Fibroblast of lung (primary cell): ENCODE measurements at regions not wholly inside any gene's neighbourhood (a gene's known extent, or its start where the extent isn't known, plus 50 kb on each side); places are given as distances from the start of the nearest gene placed in this dataset.

Source experiments
- DNase-seq, 2 donors: peaks; one replicate each; pipeline versions ENCODE4 v3.0.0 to v3.0.0-alpha.2; 2010; ENCODE audit warnings: low read depth in 2 of 2
- H2AFZ ChIP-seq: 2 replicates; pipeline ENCODE4 v1.5.1; 2012; ENCODE audit warnings: low read length, control low read depth, inconsistent platforms
- H3K27ac ChIP-seq: 2 replicates; pipeline ENCODE4 v1.5.1; 2011; ENCODE audit warnings: low read length, control low read depth; ENCODE audit not compliant: insufficient read depth
- H3K27me3 ChIP-seq: 2 replicates; pipeline ENCODE4 v1.5.1; 2011; ENCODE audit warnings: mild to moderate bottlenecking, low read length; ENCODE audit not compliant: control insufficient read depth, insufficient read depth
- H3K36me3 ChIP-seq: 2 replicates; pipeline ENCODE4 v1.5.1; 2011; ENCODE audit warnings: low read length; ENCODE audit not compliant: control insufficient read depth, insufficient read depth
- H3K4me1 ChIP-seq: 2 replicates; pipeline ENCODE4 v1.5.1; 2011; ENCODE audit warnings: low read length; ENCODE audit not compliant: control insufficient read depth, insufficient read depth; ENCODE audit errors: extremely low read depth
- H3K4me2 ChIP-seq: 2 replicates; pipeline ENCODE4 v1.5.1; 2011; ENCODE audit warnings: low read length, control low read depth; ENCODE audit not compliant: insufficient read depth; ENCODE audit errors: extremely low read depth
- H3K4me3 ChIP-seq, 4 experiments: fragments of 200-600 bp in 1 of 4; sonication (generic) in 1 of 4; replicated peaks in 1 of 4; 2 replicates each; pipeline ENCODE4 v1.5.1; 2011 to 2016; ENCODE audit warnings: low read length in 4 of 4, low read depth in 3 of 4, mild to moderate bottlenecking in 3 of 4, control low read depth in 2 of 4, inconsistent platforms in 1 of 4, mixed read lengths in 1 of 4; ENCODE audit not compliant: insufficient read depth in 1 of 4; ENCODE audit errors: control extremely low read depth in 1 of 4
- H3K79me2 ChIP-seq: 2 replicates; pipeline ENCODE4 v1.5.1; 2012; ENCODE audit warnings: mild to moderate bottlenecking, low read length, inconsistent platforms; ENCODE audit not compliant: control insufficient read depth, insufficient read depth
- H3K9ac ChIP-seq: 2 replicates; pipeline ENCODE4 v1.5.1; 2011; ENCODE audit warnings: mild to moderate bottlenecking, low read length, control low read depth; ENCODE audit not compliant: insufficient read depth
- H3K9me3 ChIP-seq: 2 replicates; pipeline ENCODE4 v1.5.1; 2012; ENCODE audit warnings: low read depth, low read length; ENCODE audit not compliant: control insufficient read depth, insufficient read depth
- H4K20me1 ChIP-seq: 2 replicates; pipeline ENCODE4 v1.5.1; 2011; ENCODE audit warnings: low read length; ENCODE audit not compliant: control insufficient read depth, insufficient read depth; ENCODE audit errors: extremely low read depth
- EZH2 ChIP-seq: IDR thresholded peaks from 2 replicates; pipeline ENCODE4 v1.5.1; 2012; ENCODE audit warnings: low read length, control low read depth, mild to moderate bottlenecking; ENCODE audit errors: missing control alignments
- TF ChIP-seq, protein P1 (sequence below), 2 donors: IDR thresholded peaks in 1 of 2; conservative IDR thresholded peaks in 1 of 2; 1 replicate in 1 of 2; 2 replicates in 1 of 2; pipeline ENCODE4 v1.5.1; 2011 to 2012; ENCODE audit warnings: low read length in 2 of 2, control low read depth in 1 of 2, inconsistent platforms in 1 of 2, low read depth in 1 of 2, mild to moderate bottlenecking in 1 of 2

- no peak overlapping the region for H3K9ac ChIP-seq
- no peaks in the 10 kb centered on the region for H4K20me1 ChIP-seq
- H3K79me2 ChIP-seq: no peaks in the 10 kb centered on the region
- no peaks in the 10 kb centered on the region for H3K27me3 ChIP-seq
- H3K4me1 ChIP-seq: no peaks in the 10 kb centered on the region
- H3K36me3 ChIP-seq: no peaks in the 10 kb centered on the region
- no peak overlapping the region for H3K4me3 ChIP-seq
- H3K4me2 ChIP-seq: no peak overlapping the region
- TF ChIP-seq, protein P1, sequence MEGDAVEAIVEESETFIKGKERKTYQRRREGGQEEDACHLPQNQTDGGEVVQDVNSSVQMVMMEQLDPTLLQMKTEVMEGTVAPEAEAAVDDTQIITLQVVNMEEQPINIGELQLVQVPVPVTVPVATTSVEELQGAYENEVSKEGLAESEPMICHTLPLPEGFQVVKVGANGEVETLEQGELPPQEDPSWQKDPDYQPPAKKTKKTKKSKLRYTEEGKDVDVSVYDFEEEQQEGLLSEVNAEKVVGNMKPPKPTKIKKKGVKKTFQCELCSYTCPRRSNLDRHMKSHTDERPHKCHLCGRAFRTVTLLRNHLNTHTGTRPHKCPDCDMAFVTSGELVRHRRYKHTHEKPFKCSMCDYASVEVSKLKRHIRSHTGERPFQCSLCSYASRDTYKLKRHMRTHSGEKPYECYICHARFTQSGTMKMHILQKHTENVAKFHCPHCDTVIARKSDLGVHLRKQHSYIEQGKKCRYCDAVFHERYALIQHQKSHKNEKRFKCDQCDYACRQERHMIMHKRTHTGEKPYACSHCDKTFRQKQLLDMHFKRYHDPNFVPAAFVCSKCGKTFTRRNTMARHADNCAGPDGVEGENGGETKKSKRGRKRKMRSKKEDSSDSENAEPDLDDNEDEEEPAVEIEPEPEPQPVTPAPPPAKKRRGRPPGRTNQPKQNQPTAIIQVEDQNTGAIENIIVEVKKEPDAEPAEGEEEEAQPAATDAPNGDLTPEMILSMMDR (conservative IDR thresholded peaks at IDR 0.05 in 1 of 2, IDR thresholded peaks at IDR 0.05 in 1 of 2; ENCODE audit: low read depth in 1 of 2, low read length in 2 of 2): peak; percentile 91 to 93
- no peak for TF ChIP-seq EZH2
- H3K9me3 ChIP-seq: no peaks in the 10 kb centered on the region
- DNase-seq: peak; percentile 30 to 68
- no peak overlapping the region for H3K27ac ChIP-seq
- no peak overlapping the region for H2AFZ ChIP-seq
Observed at GRCh38 chr11:28697920-28698827, 590.0 kb downstream of the METTL15 start.

DNA sequence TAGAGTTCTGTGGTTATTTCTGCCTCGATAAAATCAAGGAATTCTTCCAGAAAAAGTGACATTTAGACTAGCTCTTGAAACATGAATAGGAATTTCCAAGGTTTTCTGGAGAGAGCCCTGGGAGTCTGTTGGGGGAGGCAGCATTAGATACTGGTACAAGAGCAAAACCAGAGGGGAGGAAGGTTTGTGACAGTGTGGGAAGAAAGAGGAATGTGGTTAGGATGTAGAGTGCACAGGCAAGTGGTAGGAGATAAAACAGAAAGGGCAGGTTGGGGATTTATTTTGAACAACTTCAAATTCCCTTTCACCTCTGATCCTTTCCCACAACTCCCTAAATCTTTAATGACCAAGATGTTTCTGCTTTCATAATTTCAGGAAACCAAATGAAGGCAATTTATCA is 588.4 kb downstream of the METTL15 start:
- DNase-seq: peak in 1 of 2 donors; percentile 45
- Histone ChIP-seq H4K20me1 (no peaks in the 10 kb centered on the region), H3K79me2 (no peaks in the 10 kb centered on the region), H3K9me3 (no peaks in the 10 kb centered on the region), H3K4me2 (no peak overlapping the region), H3K9ac (no peak overlapping the region), H3K4me1 (no peaks in the 10 kb centered on the region), H3K27me3 (no peaks in the 10 kb centered on the region), H2AFZ (no peak overlapping the region), H3K4me3 (no peak overlapping the region), H3K27ac (no peak overlapping the region), H3K36me3 (no peaks in the 10 kb centered on the region)
- TF ChIP-seq EZH2: no peak
- TF ChIP-seq, protein P1 (conservative IDR thresholded peaks at IDR 0.05 in 1 of 2, IDR thresholded peaks at IDR 0.05 in 1 of 2; ENCODE audit: low read depth in 1 of 2, low read length in 2 of 2): no peak

DNA sequence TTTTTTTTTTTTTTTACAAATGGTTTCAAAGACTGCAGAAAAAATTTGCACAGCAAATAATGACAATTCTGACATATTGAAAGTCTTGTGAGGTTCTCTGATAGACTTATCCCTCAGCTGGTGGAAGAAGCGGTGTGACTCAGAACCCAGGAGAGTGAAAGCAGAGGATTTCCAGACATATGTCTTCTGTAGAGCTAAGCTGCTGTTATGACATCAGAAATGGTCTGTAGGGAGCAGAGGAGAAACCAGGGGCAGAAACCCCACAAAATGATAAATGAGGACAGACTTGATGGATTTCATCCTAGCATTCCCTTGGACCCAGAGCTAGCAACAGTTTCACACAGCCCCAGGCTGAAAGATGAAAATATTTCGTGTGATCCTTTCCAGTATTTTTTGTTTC is 582.6 kb downstream of the METTL15 start:
- TF ChIP-seq, protein P1 (conservative IDR thresholded peaks at IDR 0.05 in 1 of 2, IDR thresholded peaks at IDR 0.05 in 1 of 2; ENCODE audit: low read depth in 1 of 2, low read length in 2 of 2): no peak
- TF ChIP-seq EZH2: no peak
- Histone ChIP-seq H3K4me1 (no peaks in the 10 kb centered on the region), H4K20me1 (no peaks in the 10 kb centered on the region), H3K9me3 (no peaks in the 10 kb centered on the region), H3K27ac (no peak overlapping the region), H3K4me3 (no peak overlapping the region), H3K4me2 (no peak overlapping the region), H3K9ac (no peak overlapping the region), H3K27me3 (no peaks in the 10 kb centered on the region), H3K79me2 (no peaks in the 10 kb centered on the region), H2AFZ (no peak overlapping the region), H3K36me3 (no peaks in the 10 kb centered on the region)
- DNase-seq: peak; percentile 6 to 46
